Type B pancreatic cell (in vitro differentiated cells): ENCODE measurements at regions not wholly inside any gene's neighbourhood (a gene's known extent, or its start where the extent isn't known, plus 50 kb on each side); places are given as distances from the start of the nearest gene placed in this dataset.
"Not testable (repeated sequence)": the region's sequence is repeated elsewhere in the genome, so short reads cannot be mapped to it uniquely, and the experiment has no call there.

Source experiments
- DNase-seq: peaks from one replicate; pipeline ENCODE4 v3.0.0; 2021; ENCODE audit warnings: mixed read lengths; ENCODE audit not compliant: unreplicated experiment; ENCODE audit errors: extremely low spot score
- H3K27ac Mint-ChIP-seq: 2 replicates; pipeline ENCODE4 v1.8.0; 2021; ENCODE audit warnings: mild to moderate bottlenecking, mixed read lengths
- H3K27me3 Mint-ChIP-seq: 2 replicates; pipeline ENCODE4 v1.8.0; 2021; ENCODE audit warnings: mixed read lengths
- H3K36me3 Mint-ChIP-seq: 2 replicates; pipeline ENCODE4 v1.8.0; 2021; ENCODE audit warnings: mixed read lengths
- H3K4me1 Mint-ChIP-seq: one replicate; pipeline ENCODE4 v1.8.0; 2021; ENCODE audit warnings: mixed read lengths; ENCODE audit not compliant: unreplicated experiment
- H3K4me3 Mint-ChIP-seq: 2 replicates; pipeline ENCODE4 v1.8.0; 2021; ENCODE audit warnings: mild to moderate bottlenecking, mixed read lengths
- H3K9me3 Mint-ChIP-seq: 2 replicates; pipeline ENCODE4 v1.8.0; 2021; ENCODE audit warnings: mixed read lengths
- CTCF ChIP-seq: fragments of 200-600 bp; sonication (generic); conservative IDR thresholded peaks from 2 replicates; pipeline ENCODE4 v1.5.0; 2021; ENCODE audit warnings: antibody characterized with exemption, mild to moderate bottlenecking

DNA sequence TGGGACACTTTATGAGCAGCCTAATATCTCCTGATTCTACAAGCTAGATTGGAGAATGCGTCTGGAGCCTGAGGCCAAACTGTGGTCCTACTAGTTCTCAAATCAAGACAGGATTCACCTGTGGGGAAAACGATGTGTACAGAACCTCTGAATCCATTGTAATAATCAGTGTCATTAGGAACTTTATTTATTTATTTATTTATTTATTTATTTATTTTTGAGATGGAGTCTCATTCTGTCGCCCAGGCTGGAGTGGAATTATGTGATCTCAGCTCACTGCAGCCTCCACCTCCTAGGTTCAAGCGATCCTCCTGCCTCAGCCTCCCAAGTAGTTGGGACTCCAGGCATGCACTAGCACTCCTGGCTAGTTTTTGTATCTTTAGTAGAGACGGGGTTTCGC lies 52.6 kb upstream of the KIF26B start:
- H3K4me3 Mint-ChIP-seq, H3K36me3 Mint-ChIP-seq, DNase-seq: not testable (repeated sequence)

GRCh38 chr1:245099401-245099800 lies 55.4 kb upstream of the KIF26B start:
- H3K4me1 Mint-ChIP-seq: peaks cover 4% of the 10 kb centered on the region
- no peaks in the 10 kb centered on the region for H3K36me3 Mint-ChIP-seq
- peaks cover 12% of the 10 kb centered on the region for H3K9me3 Mint-ChIP-seq
- no peak overlapping the region for H3K4me3 Mint-ChIP-seq
- DNase-seq: no peak
- H3K27ac Mint-ChIP-seq: no peak overlapping the region
- no peaks in the 10 kb centered on the region for H3K27me3 Mint-ChIP-seq
- no peak for TF ChIP-seq CTCF

More for the DNA sequence above, 52.6 kb upstream of the KIF26B start:
- peaks cover 19% of the 10 kb centered on the region for H3K9me3 Mint-ChIP-seq
- not testable (repeated sequence) for H3K27ac Mint-ChIP-seq, H3K27me3 Mint-ChIP-seq, H3K4me1 Mint-ChIP-seq

DNA sequence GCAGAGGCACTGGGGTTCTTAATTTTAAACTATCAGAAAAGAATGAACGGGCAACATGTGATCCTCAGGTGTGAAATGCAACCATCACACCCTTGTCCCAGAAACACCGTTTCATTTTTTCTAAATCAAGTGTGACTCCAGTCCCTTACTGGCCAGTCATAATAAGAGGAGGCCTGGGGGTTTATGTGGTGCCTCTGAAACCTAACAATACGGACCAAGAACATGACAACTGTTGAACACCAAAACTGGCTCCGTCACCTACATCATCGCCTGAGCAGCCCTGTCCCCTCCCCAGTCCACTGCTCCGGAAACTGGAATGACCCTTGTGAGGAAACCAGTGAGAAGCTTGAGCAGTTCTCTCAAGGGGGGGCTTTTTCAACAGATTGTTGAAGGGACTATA lies 55.9 kb upstream of the KIF26B start:
- Mint-ChIP-seq H3K4me1 (peaks cover 7% of the 10 kb centered on the region), H3K36me3 (no peaks in the 10 kb centered on the region), H3K27ac (no peak overlapping the region), H3K9me3 (peaks cover 11% of the 10 kb centered on the region), H3K27me3 (no peaks in the 10 kb centered on the region), H3K4me3 (no peak overlapping the region)
- no peak for TF ChIP-seq CTCF
- DNase-seq: no peak

DNA sequence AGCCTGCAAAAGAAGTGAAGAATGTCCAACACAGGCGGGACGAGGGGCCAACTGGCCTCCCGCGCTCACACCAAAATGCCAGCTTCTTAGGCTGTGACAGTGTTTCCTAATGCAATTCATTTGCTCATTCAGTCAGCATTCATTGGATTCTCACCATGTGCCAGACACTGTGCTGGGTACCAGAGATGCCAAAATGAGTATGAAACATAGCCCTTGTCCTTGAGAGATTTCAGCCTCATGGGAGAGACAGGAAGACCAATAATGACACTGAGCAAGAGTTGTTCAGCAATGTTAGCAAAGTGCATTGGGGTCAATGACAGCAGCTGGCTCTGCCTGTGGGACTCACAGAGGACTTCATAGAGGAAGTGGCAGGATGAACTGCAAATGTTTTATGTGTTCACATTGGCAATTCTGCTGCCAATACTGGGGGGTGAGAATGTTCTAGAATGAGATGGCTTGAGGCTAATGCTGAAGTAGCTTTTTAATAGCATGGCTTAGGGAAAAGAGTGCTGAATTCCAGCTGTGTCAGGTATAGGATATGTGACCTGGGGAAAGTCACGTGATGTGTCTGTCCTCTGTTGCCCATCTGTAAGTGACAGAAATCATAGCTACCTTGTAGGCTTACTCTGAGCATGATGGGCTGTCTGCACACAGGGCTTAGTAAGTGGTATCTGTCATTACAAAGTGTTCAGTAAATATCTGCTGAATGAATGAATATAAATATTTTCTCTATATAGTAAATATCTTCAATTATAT lies 58.3 kb upstream of the KIF26B start:
- Mint-ChIP-seq H3K4me3 (no peak overlapping the region), H3K27me3 (no peaks in the 10 kb centered on the region), H3K9me3 (peaks cover 8% of the 10 kb centered on the region), H3K4me1 (peaks cover 12% of the 10 kb centered on the region), H3K27ac (no peak overlapping the region), H3K36me3 (no peaks in the 10 kb centered on the region)
- peak; percentile 22 for DNase-seq
- TF ChIP-seq CTCF: no peak

DNA sequence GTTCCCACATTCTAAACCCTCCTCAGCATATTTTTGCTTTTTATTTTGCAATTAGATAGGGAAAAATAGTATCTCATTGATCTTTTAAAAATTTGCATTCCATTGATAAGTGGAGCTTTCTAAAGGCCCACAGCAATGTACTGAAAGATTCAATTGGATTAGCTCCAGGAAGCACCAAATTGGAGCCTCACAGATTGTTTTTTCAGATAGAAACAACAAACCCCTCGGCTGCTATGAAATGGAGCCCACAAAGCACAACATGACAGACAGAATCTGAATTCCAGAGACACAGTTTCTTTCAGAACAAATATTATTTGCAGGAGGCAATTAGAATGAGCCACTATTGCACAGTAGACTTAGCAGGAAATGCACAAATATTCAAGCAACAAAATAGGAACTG lies 58.9 kb upstream of the KIF26B start:
- Mint-ChIP-seq H3K27me3 (no peaks in the 10 kb centered on the region), H3K9me3 (peaks cover 8% of the 10 kb centered on the region), H3K4me1 (peaks cover 12% of the 10 kb centered on the region), H3K36me3 (no peaks in the 10 kb centered on the region), H3K27ac (no peak overlapping the region), H3K4me3 (no peak overlapping the region)
- TF ChIP-seq CTCF: no peak
- no peak for DNase-seq

DNA sequence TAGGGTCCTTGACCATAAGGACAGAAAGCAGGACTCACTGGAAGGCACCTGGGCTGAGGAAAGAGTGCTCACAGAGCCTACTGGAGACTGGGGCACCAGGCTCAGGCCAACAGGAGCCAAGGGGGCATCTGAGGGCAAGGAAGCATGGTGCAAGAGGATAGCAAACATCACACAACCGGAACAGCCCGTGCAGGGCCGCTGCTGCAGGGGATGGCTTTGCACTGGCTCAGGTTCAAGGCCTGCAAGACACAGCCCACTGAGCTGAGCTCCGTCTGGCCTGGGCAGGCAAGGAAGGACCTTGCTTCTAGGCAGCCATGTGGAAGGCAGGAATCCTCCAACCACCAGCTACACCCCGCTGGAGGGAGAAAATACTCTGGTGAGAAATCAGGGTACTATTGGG lies 59.8 kb upstream of the KIF26B start:
- peak; percentile 58 for DNase-seq
- peaks cover 12% of the 10 kb centered on the region for H3K4me1 Mint-ChIP-seq
- no peak overlapping the region for H3K4me3 Mint-ChIP-seq
- no peak for TF ChIP-seq CTCF
- H3K36me3 Mint-ChIP-seq: no peaks in the 10 kb centered on the region
- H3K9me3 Mint-ChIP-seq: peaks cover 8% of the 10 kb centered on the region
- no peaks in the 10 kb centered on the region for H3K27me3 Mint-ChIP-seq
- no peak overlapping the region for H3K27ac Mint-ChIP-seq
